PC-9 (cell line): ENCODE measurements at regions not wholly inside any gene's neighbourhood (a gene's known extent, or its start where the extent isn't known, plus 50 kb on each side); places are given as distances from the start of the nearest gene placed in this dataset.
"Not testable (repeated sequence)": the region's sequence is repeated elsewhere in the genome, so short reads cannot be mapped to it uniquely, and the experiment has no call there.

Source experiments
- BruUV-seq: library from RNA; stranded (reverse); fragments of 400-500 nt; replicated peaks from 2 replicates; lab custom pipeline; 2021; lab: Mats Ljungman, UMichigan
- CTCF ChIA-PET: fragments of 300-600 bp; sonication (Branson Sonifier 250); formaldehyde crosslinking; loops from one replicate; lab custom pipeline; 2022; ENCODE audit warnings: antibody characterized with exemption; lab: Charles Lee
- POLR2A ChIA-PET: fragments of 300-600 bp; sonication (Branson Sonifier 250); formaldehyde crosslinking; loops from one replicate; lab custom pipeline; 2022; ENCODE audit warnings: antibody characterized with exemption; ENCODE audit not compliant: unreplicated experiment; lab: Charles Lee
- DNase-seq, 2 experiments: peaks; one replicate each; pipeline versions ENCODE4 v3.0.0 to v3.0.0-alpha.2; 2015 to 2022; ENCODE audit warnings: mixed read lengths in 1 of 2
- H2AFZ ChIP-seq: fragments of 200-600 bp; sonication (generic); 2 replicates; pipeline ENCODE4 v1.8.1; 2017; ENCODE audit warnings: antibody characterized with exemption
- H3F3A ChIP-seq: fragments of 200-600 bp; sonication (generic); 2 replicates; pipeline ENCODE4 v1.8.1; 2017; ENCODE audit warnings: antibody characterized with exemption, mild to moderate bottlenecking, low read depth; ENCODE audit not compliant: insufficient read depth
- H3K27ac ChIP-seq: fragments of 200-600 bp; sonication (generic); 2 replicates; pipeline ENCODE4 v1.6.1; 2016; ENCODE audit warnings: mixed run types
- H3K27me3 ChIP-seq: fragments of 200-600 bp; sonication (generic); 2 replicates; pipeline ENCODE4 v1.6.1; 2016; ENCODE audit warnings: low read depth, mixed run types; ENCODE audit not compliant: insufficient read depth
- H3K36me3 ChIP-seq: fragments of 200-600 bp; sonication (generic); 2 replicates; pipeline ENCODE4 v1.6.1; 2016; ENCODE audit warnings: low read depth, mixed run types
- H3K4me1 ChIP-seq: fragments of 200-600 bp; sonication (generic); replicated peaks from 2 replicates; pipeline ENCODE4 v1.6.1; 2016; ENCODE audit warnings: mixed run types; ENCODE audit not compliant: insufficient read depth
- H3K4me2 ChIP-seq: fragments of 200-600 bp; sonication (generic); 2 replicates; pipeline ENCODE4 v1.6.1; 2017; ENCODE audit warnings: mixed run types
- H3K4me3 ChIP-seq: fragments of 200-600 bp; sonication (generic); 2 replicates; pipeline ENCODE4 v1.6.1; 2016; ENCODE audit warnings: mixed run types
- H3K79me2 ChIP-seq: fragments of 200-600 bp; sonication (generic); 2 replicates; pipeline ENCODE4 v1.6.1; 2017; ENCODE audit warnings: low read depth, mixed run types
- H3K9me2 ChIP-seq: fragments of 200-600 bp; sonication (generic); 2 replicates; pipeline ENCODE4 v1.8.1; 2017; ENCODE audit warnings: mild to moderate bottlenecking; ENCODE audit not compliant: insufficient read depth
- H3K9me3 ChIP-seq: fragments of 200-600 bp; sonication (generic); 2 replicates; pipeline ENCODE4 v1.8.1; 2016; ENCODE audit warnings: low read depth; ENCODE audit not compliant: insufficient read depth
- H4K20me1 ChIP-seq: fragments of 200-600 bp; sonication (generic); 2 replicates; pipeline ENCODE4 v1.8.1; 2017; ENCODE audit not compliant: insufficient read depth
- intact Hi-C: fragments of 100-400 bp; cut with micrococcal nuclease; formaldehyde crosslinking; loops from one replicate; pipeline ENCODE4 v1.10.0; 2022; ENCODE audit not compliant: unreplicated experiment

DNA sequence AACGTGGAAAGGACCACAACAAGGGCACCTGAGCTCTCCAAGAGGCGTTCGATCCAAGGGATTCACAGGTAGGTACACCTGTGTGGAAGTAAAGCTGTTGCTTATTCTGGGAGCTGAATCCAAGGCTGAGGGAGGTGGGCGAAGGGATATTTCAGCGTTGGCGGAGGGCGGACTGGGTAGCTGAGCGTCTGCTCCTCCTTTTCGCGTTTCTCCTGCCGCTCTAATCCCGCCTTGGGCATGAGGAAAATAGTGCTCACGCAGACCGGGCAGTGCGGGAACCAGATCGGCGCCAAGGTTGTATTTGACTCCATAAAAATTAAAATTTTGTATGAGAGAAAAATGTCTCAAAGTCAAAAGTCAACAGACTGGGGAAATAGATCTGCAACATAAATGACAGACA lies 3966.2 kb upstream of the OR11H1 start:
- H3K9me3 ChIP-seq, H3F3A ChIP-seq, H3K4me1 ChIP-seq, intact Hi-C loops, H3K27ac ChIP-seq, H3K4me3 ChIP-seq, BruUV-seq, H4K20me1 ChIP-seq, H3K79me2 ChIP-seq, H3K36me3 ChIP-seq, DNase-seq, POLR2A ChIA-PET, CTCF ChIA-PET, H2AFZ ChIP-seq, H3K4me2 ChIP-seq, H3K9me2 ChIP-seq: not testable (repeated sequence)
- H3K27me3 ChIP-seq, result peaks cover 13% of the 10 kb centered on the region

DNA sequence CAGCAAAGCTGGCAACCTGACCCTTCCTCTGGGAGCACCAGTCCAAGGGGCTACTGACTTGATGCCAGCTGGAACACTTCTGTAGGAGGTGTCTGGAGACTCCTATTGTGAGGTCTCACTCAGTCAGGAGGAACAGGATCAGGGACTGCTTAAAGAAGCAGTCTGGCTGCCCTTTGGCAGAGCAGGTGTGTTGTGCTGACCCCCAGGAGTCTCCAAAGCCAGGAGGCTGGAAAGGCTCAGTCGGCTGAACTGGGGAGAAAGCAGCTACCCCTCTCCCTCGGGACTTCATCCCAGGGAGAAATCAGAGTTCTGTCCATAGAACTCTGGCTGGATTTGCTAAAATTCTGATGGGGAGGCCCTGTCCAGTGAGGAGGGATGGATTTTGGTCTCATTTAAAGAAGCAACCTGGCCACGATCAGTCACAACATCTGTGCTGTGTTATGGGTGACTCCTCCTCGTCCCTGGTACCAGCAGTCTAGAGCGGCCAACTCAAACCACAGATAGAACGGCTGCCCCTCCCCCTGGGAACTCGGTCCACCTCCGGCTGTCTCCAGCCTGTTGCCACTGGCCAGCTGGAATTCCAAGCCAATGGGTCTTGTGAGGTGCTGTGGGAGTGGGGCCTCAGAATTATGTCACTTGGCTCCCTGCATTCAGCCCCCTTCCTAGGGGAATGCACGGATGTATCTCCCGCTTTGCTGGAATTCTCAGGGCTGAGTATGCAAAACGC lies 3959.0 kb upstream of the OR11H1 start:
- BruUV-seq, CTCF ChIA-PET, H3K36me3 ChIP-seq, H3K4me3 ChIP-seq, H2AFZ ChIP-seq, DNase-seq, H3K27ac ChIP-seq, H3K9me3 ChIP-seq, H3K9me2 ChIP-seq, intact Hi-C loops, H3K4me2 ChIP-seq, H3K79me2 ChIP-seq, H4K20me1 ChIP-seq, H3F3A ChIP-seq, H3K4me1 ChIP-seq, H3K27me3 ChIP-seq, POLR2A ChIA-PET: not testable (repeated sequence)

DNA sequence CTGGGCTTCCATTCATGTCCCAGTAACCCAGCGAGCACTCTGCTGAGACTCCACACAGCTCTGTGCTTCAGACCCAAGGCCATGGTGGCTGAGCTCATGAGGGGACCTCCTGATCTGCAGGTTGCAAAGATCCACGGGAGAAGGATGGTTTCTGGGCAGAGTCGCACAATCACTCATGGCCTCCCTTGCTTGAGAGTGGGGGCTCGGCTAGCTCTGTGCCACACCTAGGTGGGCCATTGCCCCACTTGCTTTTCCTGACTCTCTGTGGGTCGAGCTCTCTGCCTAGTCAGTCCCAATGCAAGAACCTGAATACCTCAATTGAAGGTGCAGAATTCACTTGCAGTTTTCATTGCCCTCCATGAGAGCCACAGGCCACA lies 3958.4 kb upstream of the OR11H1 start:
- H3K27me3 ChIP-seq, CTCF ChIA-PET, H3K9me2 ChIP-seq, H3K27ac ChIP-seq, DNase-seq, H2AFZ ChIP-seq, POLR2A ChIA-PET, H4K20me1 ChIP-seq, H3K4me2 ChIP-seq, H3K79me2 ChIP-seq, H3K4me1 ChIP-seq, H3F3A ChIP-seq, intact Hi-C loops, H3K4me3 ChIP-seq, H3K9me3 ChIP-seq, BruUV-seq, H3K36me3 ChIP-seq: not testable (repeated sequence)

DNA sequence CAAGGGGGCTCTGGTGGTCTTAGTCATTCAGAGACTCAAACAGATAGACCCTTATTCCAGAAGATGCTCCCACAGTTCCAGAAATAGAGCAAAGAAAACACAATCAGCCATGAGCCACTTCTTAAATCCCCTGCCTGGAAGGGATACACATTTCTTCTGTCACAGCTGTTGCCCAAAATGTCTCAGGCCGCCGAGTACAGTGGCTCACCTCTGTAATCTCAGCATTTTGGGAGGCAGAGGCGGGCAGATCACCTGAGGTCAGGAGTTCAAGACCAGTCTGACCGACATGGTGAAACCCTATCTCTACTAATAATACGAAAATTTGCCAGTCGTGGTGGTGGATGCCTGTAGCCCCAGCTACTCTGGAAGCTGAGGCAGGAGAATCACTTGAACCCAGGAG lies 3954.8 kb upstream of the OR11H1 start:
- CTCF ChIA-PET, H3K36me3 ChIP-seq, H4K20me1 ChIP-seq, H3K79me2 ChIP-seq, H3K4me3 ChIP-seq, POLR2A ChIA-PET, DNase-seq, intact Hi-C loops, BruUV-seq, H2AFZ ChIP-seq, H3K27ac ChIP-seq, H3F3A ChIP-seq, H3K4me1 ChIP-seq, H3K9me2 ChIP-seq, H3K9me3 ChIP-seq, H3K4me2 ChIP-seq: not testable (repeated sequence)
- H3K27me3 ChIP-seq, result peaks cover 24% of the 10 kb centered on the region; the same call in 1 of the 2 replicates

DNA sequence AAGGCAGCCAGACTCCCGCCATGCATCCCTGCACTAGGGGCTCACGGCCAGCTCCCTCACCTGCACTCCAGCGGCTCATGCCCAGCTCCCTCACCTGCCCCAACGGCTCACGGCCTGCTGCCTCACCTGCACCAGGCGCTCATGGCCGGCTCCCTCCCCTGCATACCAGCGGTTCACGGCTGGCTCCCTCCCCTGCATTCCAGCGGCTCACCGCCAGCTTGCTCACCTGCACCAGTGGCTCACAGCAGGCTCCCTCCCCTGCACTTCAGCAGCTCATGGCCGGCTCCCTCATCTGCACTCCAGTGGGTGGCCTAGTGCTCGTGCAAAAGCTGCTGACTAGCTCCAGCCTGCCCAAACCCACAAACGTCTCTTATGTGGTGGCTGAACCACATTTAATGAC lies 3953.8 kb upstream of the OR11H1 start:
- H3K27ac ChIP-seq, H2AFZ ChIP-seq, H3K4me3 ChIP-seq, DNase-seq, H3F3A ChIP-seq, CTCF ChIA-PET, BruUV-seq, H4K20me1 ChIP-seq, intact Hi-C loops, H3K9me2 ChIP-seq, H3K4me2 ChIP-seq, H3K79me2 ChIP-seq, H3K36me3 ChIP-seq, H3K9me3 ChIP-seq, POLR2A ChIA-PET, H3K4me1 ChIP-seq: not testable (repeated sequence)
- H3K27me3 ChIP-seq, result peaks cover 24% of the 10 kb centered on the region; the same call in 1 of the 2 replicates

DNA sequence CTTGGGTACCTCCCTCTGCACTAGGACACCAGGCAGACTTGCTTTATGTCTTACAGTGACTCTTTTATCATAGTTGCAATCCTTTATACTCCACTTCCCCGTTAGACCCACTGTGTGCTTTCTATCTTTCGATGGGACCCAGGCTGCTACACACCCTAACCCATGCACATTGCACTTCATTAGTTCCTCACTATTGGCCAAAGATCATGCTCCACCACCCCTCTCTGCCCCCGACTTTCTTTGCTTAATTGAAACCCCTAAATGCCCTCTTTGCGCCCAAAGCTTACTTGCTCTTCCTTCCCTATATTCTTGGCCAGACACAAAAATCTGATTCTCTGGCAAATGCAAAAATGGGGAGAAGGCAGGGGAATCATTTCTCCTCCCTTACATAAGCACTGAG lies 3953.3 kb upstream of the OR11H1 start:
- BruUV-seq, CTCF ChIA-PET, H3K27ac ChIP-seq: not testable (repeated sequence)

DNA sequence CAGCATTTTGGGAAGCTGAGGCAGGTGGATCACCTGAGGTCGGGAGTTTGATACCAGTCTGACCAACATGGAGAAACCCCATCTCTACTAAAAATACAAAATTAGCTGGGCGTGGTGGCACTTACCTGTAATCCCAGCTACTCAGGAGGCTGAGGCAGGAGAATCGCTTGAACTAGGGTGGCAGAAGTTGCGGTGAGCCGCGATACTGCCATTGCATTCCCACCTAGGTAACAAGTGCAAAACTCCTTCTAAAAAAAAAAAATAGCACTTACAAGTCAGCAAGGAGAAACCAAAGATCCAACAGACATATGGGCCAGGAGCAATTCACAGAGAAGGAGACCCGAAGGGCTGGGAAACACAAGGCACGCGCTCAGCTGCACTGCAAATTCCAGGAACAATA lies 3951.3 kb upstream of the OR11H1 start:
- CTCF ChIA-PET, BruUV-seq, intact Hi-C loops, H3K79me2 ChIP-seq, H3K9me3 ChIP-seq, DNase-seq, H3K4me1 ChIP-seq, H4K20me1 ChIP-seq, H3K4me2 ChIP-seq, H3K36me3 ChIP-seq, H3K4me3 ChIP-seq, H3F3A ChIP-seq, H2AFZ ChIP-seq, H3K9me2 ChIP-seq, POLR2A ChIA-PET, H3K27ac ChIP-seq: not testable (repeated sequence)
- peaks cover 26% of the 10 kb centered on the region; the same call in 1 of the 2 replicates for H3K27me3 ChIP-seq

More for the DNA sequence above, 3953.3 kb upstream of the OR11H1 start:
- H3K9me2 ChIP-seq, H3K4me3 ChIP-seq, H3K36me3 ChIP-seq, H3F3A ChIP-seq, POLR2A ChIA-PET, intact Hi-C loops, H3K4me1 ChIP-seq, H3K79me2 ChIP-seq, H3K4me2 ChIP-seq, H3K9me3 ChIP-seq, DNase-seq, H2AFZ ChIP-seq, H4K20me1 ChIP-seq: not testable (repeated sequence)
- H3K27me3 ChIP-seq, result peaks cover 26% of the 10 kb centered on the region; the same call in 1 of the 2 replicates
